Epithelial cell of esophagus (primary cell): ENCODE measurements at regions not wholly inside any gene's neighbourhood (a gene's known extent, or its start where the extent isn't known, plus 50 kb on each side); places are given as distances from the start of the nearest gene placed in this dataset.

ENCODE experiments used
- DNase-seq: peaks from one replicate; pipeline ENCODE4 v3.0.0; 2010; ENCODE audit warnings: low read depth
- H3K4me3 ChIP-seq: 2 replicates; pipeline ENCODE4 v1.5.1; 2011; ENCODE audit warnings: mild to moderate bottlenecking, low read length, control low read depth
- TF ChIP-seq, protein P1 (sequence below): IDR thresholded peaks from 2 replicates; pipeline ENCODE4 v1.5.1; 2011; ENCODE audit warnings: low read depth, mild to moderate bottlenecking, low read length, control low read depth, inconsistent platforms; ENCODE audit not compliant: insufficient read depth; ENCODE audit errors: missing control alignments

- TF ChIP-seq, protein P1, sequence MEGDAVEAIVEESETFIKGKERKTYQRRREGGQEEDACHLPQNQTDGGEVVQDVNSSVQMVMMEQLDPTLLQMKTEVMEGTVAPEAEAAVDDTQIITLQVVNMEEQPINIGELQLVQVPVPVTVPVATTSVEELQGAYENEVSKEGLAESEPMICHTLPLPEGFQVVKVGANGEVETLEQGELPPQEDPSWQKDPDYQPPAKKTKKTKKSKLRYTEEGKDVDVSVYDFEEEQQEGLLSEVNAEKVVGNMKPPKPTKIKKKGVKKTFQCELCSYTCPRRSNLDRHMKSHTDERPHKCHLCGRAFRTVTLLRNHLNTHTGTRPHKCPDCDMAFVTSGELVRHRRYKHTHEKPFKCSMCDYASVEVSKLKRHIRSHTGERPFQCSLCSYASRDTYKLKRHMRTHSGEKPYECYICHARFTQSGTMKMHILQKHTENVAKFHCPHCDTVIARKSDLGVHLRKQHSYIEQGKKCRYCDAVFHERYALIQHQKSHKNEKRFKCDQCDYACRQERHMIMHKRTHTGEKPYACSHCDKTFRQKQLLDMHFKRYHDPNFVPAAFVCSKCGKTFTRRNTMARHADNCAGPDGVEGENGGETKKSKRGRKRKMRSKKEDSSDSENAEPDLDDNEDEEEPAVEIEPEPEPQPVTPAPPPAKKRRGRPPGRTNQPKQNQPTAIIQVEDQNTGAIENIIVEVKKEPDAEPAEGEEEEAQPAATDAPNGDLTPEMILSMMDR: no peak
- no peak overlapping the region for H3K4me3 ChIP-seq
- no peak for DNase-seq
These were observed 509.0 kb downstream of the OLFM4 start for GRCh38 chr13:53537586-53537985.

DNA sequence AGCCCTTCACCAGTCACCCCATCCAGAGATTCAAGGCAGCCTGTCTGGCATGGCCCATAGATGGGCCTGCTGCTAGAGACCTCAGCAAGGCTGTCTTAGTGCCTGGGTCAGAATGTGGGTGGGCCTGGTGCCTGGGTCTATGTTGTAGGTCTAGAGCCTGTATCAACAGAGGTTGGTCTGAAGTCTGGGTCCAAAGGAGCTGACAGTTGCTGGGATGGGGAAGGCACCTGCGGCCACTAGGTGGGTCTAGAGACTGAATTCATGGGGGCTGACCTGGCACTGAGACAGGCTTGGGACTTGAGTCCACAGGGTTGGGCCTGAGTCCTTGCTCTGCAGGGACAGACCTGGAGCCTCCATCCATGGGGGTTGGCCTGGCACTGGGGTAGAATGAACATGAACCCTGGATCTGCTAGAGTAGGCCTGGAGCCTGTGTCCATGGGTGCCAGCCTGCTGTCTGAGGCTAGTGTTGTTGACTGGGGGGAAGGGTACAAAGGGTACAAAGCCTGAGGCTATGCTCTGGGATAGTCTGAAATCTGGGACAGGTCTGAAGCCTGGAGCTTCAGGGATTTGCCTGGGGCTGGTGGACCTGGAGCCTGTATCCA, 516.8 kb downstream of the OLFM4 start:
- no peak for DNase-seq
- H3K4me3 ChIP-seq: no peak overlapping the region
- TF ChIP-seq, protein P1: no peak

GRCh38 chr13:53560556-53560955, 531.9 kb downstream of the OLFM4 start:
- TF ChIP-seq, protein P1: no peak
- no peak overlapping the region for H3K4me3 ChIP-seq
- no peak for DNase-seq

DNA sequence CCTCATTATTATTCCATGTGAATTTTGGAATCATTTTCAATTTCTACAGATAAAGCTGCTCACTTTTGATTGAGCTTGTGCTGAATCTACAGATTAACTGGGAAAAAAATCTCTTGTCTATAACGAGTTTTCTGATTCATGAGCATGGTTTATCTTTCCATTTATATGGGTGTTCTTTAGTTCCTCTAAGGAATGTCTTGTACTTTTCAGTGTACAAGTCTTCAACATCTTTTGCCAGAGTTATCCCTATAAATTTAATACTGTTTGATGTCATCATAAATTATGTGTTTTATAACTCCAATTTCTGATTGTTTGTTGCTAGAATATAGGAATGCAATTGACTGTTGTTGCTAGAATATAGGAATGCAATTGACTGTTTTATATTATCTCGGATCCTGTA, 533.8 kb downstream of the OLFM4 start:
- no peak overlapping the region for H3K4me3 ChIP-seq
- TF ChIP-seq, protein P1: no peak
- DNase-seq: no peak

DNA sequence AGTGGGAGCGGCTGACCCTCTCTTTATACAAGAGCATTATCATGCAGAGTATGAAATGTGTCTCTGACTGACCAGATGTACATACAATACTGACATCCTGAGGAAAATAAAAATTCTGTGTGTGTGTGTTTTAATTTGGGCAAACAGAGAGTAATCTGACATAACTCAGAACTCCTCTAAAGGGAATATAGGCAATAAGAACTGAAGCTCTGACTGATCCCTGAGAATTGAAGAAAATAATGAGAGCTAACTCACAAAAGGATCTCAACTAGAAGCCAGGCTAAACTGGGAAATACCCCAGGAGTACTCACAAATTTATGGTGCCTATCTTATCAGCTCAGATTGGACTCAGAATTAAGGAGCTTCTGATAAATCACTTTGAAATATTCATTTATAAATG, 539.9 kb downstream of the OLFM4 start:
- no peak for DNase-seq
- no peak overlapping the region for H3K4me3 ChIP-seq
- TF ChIP-seq, protein P1: no peak

GRCh38 chr13:53569453-53569852, 540.8 kb downstream of the OLFM4 start:
- TF ChIP-seq, protein P1: no peak
- no peak for DNase-seq
- no peak overlapping the region for H3K4me3 ChIP-seq

DNA sequence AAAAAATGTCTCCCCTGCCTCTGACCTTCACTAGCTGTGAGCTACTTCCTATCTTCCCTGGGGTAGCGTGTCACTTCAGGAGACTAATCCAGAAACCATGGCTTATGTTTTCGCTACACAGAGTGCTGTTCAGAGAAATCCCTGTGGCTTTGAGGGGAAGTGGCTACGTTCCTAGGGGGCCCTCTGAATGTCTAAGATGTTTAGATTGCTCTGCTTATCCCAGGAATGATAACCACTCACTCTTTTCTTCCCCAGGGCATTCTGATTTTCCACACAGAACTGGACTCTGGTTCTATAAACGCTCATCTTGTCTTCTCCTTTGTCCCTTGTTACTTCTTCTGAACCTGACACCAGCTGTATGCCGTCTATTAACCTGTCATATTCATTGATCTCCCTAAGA, 572.5 kb downstream of the OLFM4 start:
- DNase-seq: no peak
- no peak overlapping the region for H3K4me3 ChIP-seq
- TF ChIP-seq, protein P1: no peak
